ENCODE measurements at regions not wholly inside any gene's neighbourhood (a gene's known extent, or its start where the extent isn't known, plus 50 kb on each side); places are given as distances from the start of the nearest gene placed in this dataset.

DNA sequence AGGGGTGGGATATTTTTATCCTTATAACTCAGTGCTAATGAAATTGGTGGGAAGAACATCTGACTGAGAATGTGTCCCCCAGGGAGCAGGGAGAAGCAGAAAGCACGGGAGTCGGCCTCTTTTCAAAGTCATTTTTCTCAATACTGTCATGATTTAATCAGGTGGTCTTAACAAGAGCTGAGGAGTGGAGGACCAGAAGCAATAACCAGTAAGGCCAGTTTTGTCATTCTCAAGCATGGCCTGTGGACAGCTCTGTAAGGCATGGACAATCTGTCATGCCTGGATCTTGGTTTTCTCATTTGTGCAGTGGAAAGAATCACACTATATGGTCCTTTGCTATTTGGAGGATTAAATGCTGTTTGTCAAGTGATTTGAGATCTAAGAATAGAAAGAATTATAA lies 99.7 kb downstream of the TNFSF11 start:
- H3K4me3 ChIP-seq (ENCODE audit: low read length in 3 of 3) = no peak overlapping the region
- TF ChIP-seq, protein P1, sequence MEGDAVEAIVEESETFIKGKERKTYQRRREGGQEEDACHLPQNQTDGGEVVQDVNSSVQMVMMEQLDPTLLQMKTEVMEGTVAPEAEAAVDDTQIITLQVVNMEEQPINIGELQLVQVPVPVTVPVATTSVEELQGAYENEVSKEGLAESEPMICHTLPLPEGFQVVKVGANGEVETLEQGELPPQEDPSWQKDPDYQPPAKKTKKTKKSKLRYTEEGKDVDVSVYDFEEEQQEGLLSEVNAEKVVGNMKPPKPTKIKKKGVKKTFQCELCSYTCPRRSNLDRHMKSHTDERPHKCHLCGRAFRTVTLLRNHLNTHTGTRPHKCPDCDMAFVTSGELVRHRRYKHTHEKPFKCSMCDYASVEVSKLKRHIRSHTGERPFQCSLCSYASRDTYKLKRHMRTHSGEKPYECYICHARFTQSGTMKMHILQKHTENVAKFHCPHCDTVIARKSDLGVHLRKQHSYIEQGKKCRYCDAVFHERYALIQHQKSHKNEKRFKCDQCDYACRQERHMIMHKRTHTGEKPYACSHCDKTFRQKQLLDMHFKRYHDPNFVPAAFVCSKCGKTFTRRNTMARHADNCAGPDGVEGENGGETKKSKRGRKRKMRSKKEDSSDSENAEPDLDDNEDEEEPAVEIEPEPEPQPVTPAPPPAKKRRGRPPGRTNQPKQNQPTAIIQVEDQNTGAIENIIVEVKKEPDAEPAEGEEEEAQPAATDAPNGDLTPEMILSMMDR (IDR thresholded peaks at IDR 0.05; ENCODE audit: borderline replicate concordance, extremely low read depth, insufficient read depth) = no peak
- no peaks in the 10 kb centered on the region for H3K9me3 ChIP-seq (ENCODE audit: control insufficient read depth in 2 of 3, insufficient read depth in 1 of 3, low read length in 3 of 3)
- H3K27me3 ChIP-seq (ENCODE audit: control insufficient read depth, insufficient read depth, low read length) = no peaks in the 10 kb centered on the region
- H3K4me1 ChIP-seq (ENCODE audit: control insufficient read depth in 2 of 3, insufficient read depth in 2 of 3, low read depth in 1 of 3, low read length in 3 of 3) = no peaks in the 10 kb centered on the region
- FAIRE-seq (no peak), DNase-seq (no peak)
- no peak overlapping the region for H3K9ac ChIP-seq (ENCODE audit: low read length in 3 of 3)
- H3K36me3 ChIP-seq (ENCODE audit: control insufficient read depth in 2 of 3, insufficient read depth in 3 of 3, low read length in 3 of 3) = no peaks in the 10 kb centered on the region
- H3K27ac ChIP-seq (ENCODE audit: low read depth in 2 of 2, low read length in 2 of 2) = no peak overlapping the region
- intact Hi-C loops (cut with DNase I) = no loop called here

DNA sequence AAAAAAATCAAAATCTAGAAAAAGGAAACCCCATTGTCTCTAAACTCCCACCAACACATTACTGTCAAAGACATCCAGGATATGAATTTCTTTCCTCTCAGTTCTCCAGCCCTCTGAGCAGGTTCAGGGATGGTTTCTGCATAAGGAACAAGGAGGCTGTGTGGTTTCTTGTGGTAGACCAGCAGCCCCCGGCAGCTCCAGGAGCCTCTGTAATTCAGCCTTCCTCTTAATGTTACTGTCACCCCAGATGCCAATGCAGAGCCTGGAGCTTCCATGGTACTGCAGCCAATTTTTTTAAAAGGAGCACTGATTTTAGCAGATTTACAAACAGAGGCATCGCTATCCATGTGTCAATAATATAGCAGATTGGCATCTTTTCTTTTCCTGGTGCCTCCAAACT lies 100.6 kb upstream of the FAM216B start:
- DNase-seq = no peak
- no peak overlapping the region for H3K4me3 ChIP-seq (ENCODE audit: low read length in 3 of 3)
- H3K27me3 ChIP-seq (ENCODE audit: control insufficient read depth, insufficient read depth, low read length) = no peaks in the 10 kb centered on the region
- no peaks in the 10 kb centered on the region for H3K9me3 ChIP-seq (ENCODE audit: control insufficient read depth in 2 of 3, insufficient read depth in 1 of 3, low read length in 3 of 3)
- H3K27ac ChIP-seq (ENCODE audit: low read depth in 2 of 2, low read length in 2 of 2) = no peak overlapping the region
- no peak for FAIRE-seq
- no peaks in the 10 kb centered on the region for H3K4me1 ChIP-seq (ENCODE audit: control insufficient read depth in 2 of 3, insufficient read depth in 2 of 3, low read depth in 1 of 3, low read length in 3 of 3)
- no peaks in the 10 kb centered on the region for H3K36me3 ChIP-seq (ENCODE audit: control insufficient read depth in 2 of 3, insufficient read depth in 3 of 3, low read length in 3 of 3)
- H3K9ac ChIP-seq (ENCODE audit: low read length in 3 of 3) = no peak overlapping the region
- intact Hi-C loops (cut with DNase I) = no loop called here
- TF ChIP-seq, protein P1 (IDR thresholded peaks at IDR 0.05; ENCODE audit: borderline replicate concordance, extremely low read depth, insufficient read depth) = no peak

DNA sequence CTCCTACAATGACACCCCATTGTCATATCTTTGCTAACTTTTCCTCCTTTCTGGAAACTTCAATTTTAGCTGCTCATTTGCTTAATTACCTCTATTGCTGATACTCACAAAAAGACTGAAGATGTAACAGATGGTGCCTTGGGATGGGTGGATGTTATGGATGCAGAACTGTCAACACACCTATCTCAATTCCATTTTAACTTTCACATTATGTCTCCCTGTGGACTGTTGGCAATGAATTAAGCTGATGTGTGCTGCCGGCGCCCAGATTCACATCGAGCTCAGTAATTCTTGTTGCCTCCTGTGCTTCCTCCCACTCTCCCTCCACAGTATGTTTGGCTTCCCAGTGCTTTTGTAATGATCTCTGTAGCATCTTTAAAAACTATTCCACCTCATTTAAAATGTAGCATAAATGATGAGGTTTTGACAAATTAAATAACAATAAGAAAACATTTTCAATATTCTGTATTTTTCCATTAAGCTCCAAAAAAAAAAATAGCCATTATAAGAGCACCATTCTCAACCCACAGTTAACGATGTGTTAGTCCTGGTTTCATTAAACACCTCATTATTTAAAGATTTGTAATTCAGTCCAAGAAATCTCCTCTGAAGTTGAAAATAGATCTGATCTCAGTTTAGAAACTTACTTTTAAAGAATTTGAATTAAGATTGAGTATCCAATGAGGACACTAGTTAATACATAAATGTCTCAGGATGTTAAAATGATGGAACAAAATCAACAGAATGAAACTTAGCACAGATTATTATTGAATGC lies 99.9 kb upstream of the FAM216B start:
- Histone ChIP-seq H3K9me3 (ENCODE audit: control insufficient read depth in 2 of 3, insufficient read depth in 1 of 3, low read length in 3 of 3) (no peaks in the 10 kb centered on the region), H3K27me3 (ENCODE audit: control insufficient read depth, insufficient read depth, low read length) (no peaks in the 10 kb centered on the region), H3K4me1 (ENCODE audit: control insufficient read depth in 2 of 3, insufficient read depth in 2 of 3, low read depth in 1 of 3, low read length in 3 of 3) (no peaks in the 10 kb centered on the region), H3K27ac (ENCODE audit: low read depth in 2 of 2, low read length in 2 of 2) (no peak overlapping the region), H3K4me3 (ENCODE audit: low read length in 3 of 3) (no peak overlapping the region), H3K36me3 (ENCODE audit: control insufficient read depth in 2 of 3, insufficient read depth in 3 of 3, low read length in 3 of 3) (no peaks in the 10 kb centered on the region), H3K9ac (ENCODE audit: low read length in 3 of 3) (no peak overlapping the region)
- no peak for FAIRE-seq
- TF ChIP-seq, protein P1 (IDR thresholded peaks at IDR 0.05; ENCODE audit: borderline replicate concordance, extremely low read depth, insufficient read depth) = no peak
- intact Hi-C loops (cut with DNase I) = no loop called here
- DNase-seq = no peak

GRCh38 chr13:42684226-42684625 lies 97.2 kb upstream of the FAM216B start:
- Histone ChIP-seq H3K4me3 (ENCODE audit: low read length in 3 of 3) (no peak overlapping the region), H3K27me3 (ENCODE audit: control insufficient read depth, insufficient read depth, low read length) (no peaks in the 10 kb centered on the region), H3K9ac (ENCODE audit: low read length in 3 of 3) (no peak overlapping the region), H3K9me3 (ENCODE audit: control insufficient read depth in 2 of 3, insufficient read depth in 1 of 3, low read length in 3 of 3) (no peaks in the 10 kb centered on the region), H3K27ac (ENCODE audit: low read depth in 2 of 2, low read length in 2 of 2) (no peak overlapping the region), H3K36me3 (ENCODE audit: control insufficient read depth in 2 of 3, insufficient read depth in 3 of 3, low read length in 3 of 3) (no peaks in the 10 kb centered on the region), H3K4me1 (ENCODE audit: control insufficient read depth in 2 of 3, insufficient read depth in 2 of 3, low read depth in 1 of 3, low read length in 3 of 3) (no peaks in the 10 kb centered on the region)
- DNase-seq = no peak
- intact Hi-C loops (cut with DNase I) = no loop called here
- TF ChIP-seq, protein P1 (IDR thresholded peaks at IDR 0.05; ENCODE audit: borderline replicate concordance, extremely low read depth, insufficient read depth) = no peak
- no peak for FAIRE-seq
